ENCODE measurements at regions not wholly inside any gene's neighbourhood (a gene's known extent, or its start where the extent isn't known, plus 50 kb on each side); places are given as distances from the start of the nearest gene placed in this dataset.

GRCh38 chr11:8744423-8744822 is 61.8 kb downstream of the RPL27A start:
- TF ChIP-seq CTCF (conservative IDR thresholded peaks at IDR 0.05; ENCODE audit: low read length) (no peak), EZH2phosphoT487 (IDR thresholded peaks at IDR 0.05; ENCODE audit: borderline replicate concordance, low read depth, low read length) (no peak)

Measured in OCI-LY7 (cell line).